ENCODE measurements at regions not wholly inside any gene's neighbourhood (a gene's known extent, or its start where the extent isn't known, plus 50 kb on each side); places are given as distances from the start of the nearest gene placed in this dataset.

DNA sequence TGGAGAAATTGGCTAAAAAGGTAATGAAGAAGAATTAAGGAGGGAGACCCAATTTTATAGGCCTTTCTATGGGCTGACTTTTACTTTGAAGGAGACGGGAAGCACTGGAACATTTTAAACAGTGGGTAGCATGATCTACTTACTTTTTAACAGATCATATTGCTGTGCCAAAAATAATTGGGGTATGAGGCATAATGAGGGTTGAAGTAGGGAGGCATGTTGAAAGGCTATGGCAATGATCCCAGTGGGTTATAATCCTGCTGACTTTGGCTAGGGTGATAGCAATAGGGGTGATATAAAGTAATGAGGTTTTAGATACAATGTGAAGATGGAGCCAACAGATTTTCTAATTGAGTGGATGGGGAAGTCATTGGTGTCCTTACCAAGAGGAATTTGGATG is 73.2 kb downstream of the GPR37 start:
- peak; percentile 79 for DNase-seq (ENCODE audit: low read depth, low spot score)

DNA sequence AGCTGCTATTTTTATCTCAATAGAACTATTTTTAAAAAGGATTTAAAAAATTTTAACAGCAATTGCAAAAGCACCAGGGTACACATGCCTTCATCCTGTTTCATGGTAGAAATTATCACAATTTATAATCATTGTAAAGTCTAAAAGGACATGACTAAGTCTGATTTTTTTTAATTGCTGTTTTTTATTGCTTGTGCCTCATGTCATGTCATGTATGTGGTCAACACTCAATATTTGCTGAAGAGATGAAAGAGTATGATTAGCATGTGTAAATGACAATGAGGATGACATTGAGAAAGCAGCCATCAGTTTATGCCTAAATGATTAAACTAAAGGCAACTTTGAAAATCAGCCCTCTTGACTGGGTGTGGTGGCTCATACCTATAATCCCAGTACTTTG is 74.8 kb downstream of the GPR37 start:
- DNase-seq (ENCODE audit: low read depth, low spot score): no peak

- DNase-seq (ENCODE audit: low read depth, low spot score): no peak
Measured at GRCh38 chr7:124689931-124690330, 75.7 kb downstream of the GPR37 start.

- no peak for DNase-seq (ENCODE audit: low read depth, low spot score)
Measured at GRCh38 chr7:124689523-124689922, 76.1 kb downstream of the GPR37 start.

DNA sequence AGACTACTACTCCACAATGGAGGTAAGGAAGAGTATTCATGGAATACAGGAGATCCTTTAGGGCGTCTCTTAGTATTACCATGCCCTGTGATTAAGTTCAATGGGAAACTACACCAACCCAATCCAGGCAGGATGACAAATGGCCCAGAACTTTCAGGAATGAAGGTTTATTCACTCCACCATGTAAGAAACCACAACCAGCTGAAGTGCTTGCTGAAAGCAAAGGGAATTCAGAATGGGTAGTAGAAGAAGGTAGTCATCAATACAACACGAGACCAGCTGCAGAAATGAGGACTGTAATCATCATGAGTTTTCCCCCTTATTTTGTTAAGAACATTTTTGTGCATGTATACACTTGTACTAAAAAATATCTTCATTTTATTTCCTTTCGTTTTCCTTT is 76.6 kb downstream of the GPR37 start:
- DNase-seq (ENCODE audit: low read depth, low spot score): peak; percentile 77

- no peak for DNase-seq (ENCODE audit: low read depth, low spot score)
Measured at GRCh38 chr7:124686543-124687171, 78.9 kb downstream of the GPR37 start.

- no peak for DNase-seq (ENCODE audit: low read depth, low spot score)
Measured at GRCh38 chr7:124681946-124682345, 83.6 kb downstream of the GPR37 start.

DNA sequence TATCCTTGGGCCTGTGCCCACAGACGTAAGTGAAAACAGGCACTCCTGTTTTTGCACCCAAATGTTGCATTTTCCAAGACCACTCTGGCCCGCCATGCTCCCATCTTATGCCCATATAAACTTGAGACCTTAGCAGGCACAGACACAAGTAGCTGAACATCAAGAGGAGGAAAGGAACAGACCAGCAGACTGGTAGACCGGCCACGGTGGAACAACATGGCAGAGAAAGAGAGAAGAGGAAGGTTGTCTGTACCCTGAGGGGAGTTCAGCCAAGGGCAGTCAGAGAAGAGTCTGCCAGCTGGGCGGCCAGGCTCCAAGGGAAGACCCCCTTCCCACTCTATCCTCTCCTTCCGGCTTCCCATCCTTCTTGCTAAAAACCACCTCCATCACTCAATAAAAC is 85.3 kb downstream of the GPR37 start:
- DNase-seq (ENCODE audit: low read depth, low spot score): no peak

DNA sequence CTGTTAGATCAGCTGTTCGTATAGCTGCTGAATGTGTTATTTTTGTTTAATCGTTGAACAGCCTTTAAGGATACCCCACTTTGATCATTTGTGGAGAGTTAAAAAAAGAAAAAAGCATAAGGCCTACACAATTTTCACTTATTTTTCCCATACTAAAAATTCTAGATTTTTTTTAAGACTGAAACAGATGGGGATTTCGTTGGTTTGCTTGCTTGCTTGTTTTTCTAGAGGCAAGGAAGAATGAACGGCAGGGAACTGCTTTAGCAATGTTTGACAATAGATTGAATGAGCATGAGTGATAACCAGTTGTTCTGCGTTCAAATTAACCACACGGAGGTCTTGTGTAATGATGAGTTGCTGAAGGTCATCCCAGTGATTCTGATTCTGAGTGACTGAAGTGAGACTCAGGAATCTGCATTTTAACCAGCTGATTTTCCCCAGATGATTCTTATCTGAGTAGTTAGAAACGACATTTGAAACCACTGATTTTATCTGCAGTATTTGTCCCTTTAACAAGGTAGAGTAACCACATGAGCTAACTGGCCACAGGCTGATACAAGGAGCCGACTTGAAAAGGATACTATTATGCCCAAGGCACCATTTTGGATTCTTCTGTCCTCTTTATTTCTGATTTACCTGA is 85.9 kb downstream of the GPR37 start:
- DNase-seq (ENCODE audit: low read depth, low spot score): no peak

- DNase-seq (ENCODE audit: low read depth, low spot score): no peak
Measured at GRCh38 chr7:124679146-124679545, 86.4 kb downstream of the GPR37 start.

GRCh38 chr7:124674451-124674850 is 91.1 kb downstream of the GPR37 start:
- no peak for DNase-seq (ENCODE audit: low read depth, low spot score)

DNA sequence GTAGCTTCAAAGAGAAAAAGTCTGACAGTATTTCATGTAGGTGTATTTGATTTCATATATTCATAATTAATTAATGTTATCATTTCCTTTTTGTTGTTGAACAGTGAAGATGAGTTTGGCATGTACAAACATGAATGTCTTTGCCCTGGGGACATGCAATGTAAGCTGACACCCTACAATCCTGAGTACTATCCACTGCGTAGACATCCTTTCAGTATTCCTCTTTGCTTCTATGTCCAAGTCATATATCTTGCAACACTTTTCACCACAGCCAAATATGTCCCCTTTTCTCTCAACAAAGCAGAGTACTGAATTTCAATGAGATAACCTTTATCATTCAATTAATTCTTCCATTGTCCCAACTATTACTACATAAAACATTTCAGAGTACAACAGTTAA is 93.6 kb downstream of the GPR37 start:
- DNase-seq (ENCODE audit: low read depth, low spot score): no peak

- peak; percentile 11 for DNase-seq (ENCODE audit: low read depth, low spot score)
Measured at GRCh38 chr7:124667312-124668153, 98.1 kb downstream of the GPR37 start.

- DNase-seq (ENCODE audit: low read depth, low spot score): no peak
Measured at GRCh38 chr7:124662937-124663336, 102.7 kb downstream of the GPR37 start.

- no peak for DNase-seq (ENCODE audit: low read depth, low spot score)
Measured at GRCh38 chr7:124662372-124662771, 103.2 kb downstream of the GPR37 start.

GRCh38 chr7:124655990-124656389 is 109.6 kb downstream of the GPR37 start:
- no peak for DNase-seq (ENCODE audit: low read depth, low spot score)

DNA sequence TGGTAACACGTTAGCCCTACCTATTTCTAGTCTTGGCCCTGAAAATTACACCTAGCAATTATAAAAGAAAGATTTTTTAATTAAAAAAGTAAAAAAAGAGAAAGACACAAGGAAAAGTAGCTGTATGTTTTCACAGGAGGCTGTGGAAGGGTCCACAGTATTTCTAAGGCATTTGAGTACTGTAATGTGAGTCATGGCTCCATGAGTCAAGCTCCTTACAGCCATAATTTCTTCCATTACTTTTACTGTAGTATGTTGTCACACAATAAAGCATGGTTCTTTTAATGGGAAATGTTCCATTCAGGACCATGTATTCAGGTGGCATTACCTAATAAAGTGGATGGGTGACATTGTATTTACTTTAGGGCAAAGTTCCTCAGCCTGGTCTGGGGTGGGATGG is 113.4 kb downstream of the GPR37 start:
- peak; percentile 11 for DNase-seq (ENCODE audit: low read depth, low spot score)

- no peak for DNase-seq (ENCODE audit: low read depth, low spot score)
Measured at GRCh38 chr7:124651136-124651535, 114.5 kb downstream of the GPR37 start.

GRCh38 chr7:124649397-124650014 is 116.1 kb downstream of the GPR37 start:
- no peak for DNase-seq (ENCODE audit: low read depth, low spot score)

DNA sequence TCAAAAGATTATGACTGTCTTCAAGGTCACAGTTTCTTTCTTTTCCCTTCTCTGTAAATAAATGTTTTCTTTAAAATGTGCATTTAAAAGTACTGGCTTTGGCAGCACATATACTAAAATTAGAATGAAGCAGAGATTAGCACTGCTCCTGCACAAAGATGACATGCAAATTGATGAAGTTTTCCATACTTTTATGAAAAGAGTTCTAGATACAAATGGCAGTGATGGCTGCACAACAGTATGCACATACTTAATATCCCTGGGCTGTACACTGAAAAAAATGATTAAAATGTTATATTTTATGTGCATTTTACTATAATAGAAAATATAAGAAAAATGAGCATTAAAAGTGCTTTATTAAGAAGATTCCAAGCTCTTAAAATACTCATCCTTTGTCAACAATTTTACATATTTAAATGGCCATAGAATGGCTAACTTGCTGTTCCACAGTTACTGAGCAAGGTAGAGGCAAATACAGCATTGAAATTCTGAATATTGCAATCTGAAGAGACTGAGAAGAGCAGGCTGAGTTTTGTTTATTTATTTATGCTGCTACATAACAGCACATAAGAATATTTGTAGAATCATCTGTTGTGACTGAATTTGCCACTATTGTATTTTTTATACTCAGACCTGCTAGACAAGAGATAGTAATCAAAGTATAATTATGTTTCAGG is 117.8 kb downstream of the GPR37 start:
- DNase-seq (ENCODE audit: low read depth, low spot score): no peak

- DNase-seq (ENCODE audit: low read depth, low spot score): no peak
Measured at GRCh38 chr7:124645704-124646103, 119.9 kb downstream of the GPR37 start.

GRCh38 chr7:124643311-124643811 is 122.2 kb downstream of the GPR37 start:
- no peak for DNase-seq (ENCODE audit: low read depth, low spot score)

All from astrocyte of the hippocampus (primary cell).